ENCODE measurements at regions not wholly inside any gene's neighbourhood (a gene's known extent, or its start where the extent isn't known, plus 50 kb on each side); places are given as distances from the start of the nearest gene placed in this dataset.

- TF ChIP-seq CTCF (IDR thresholded peaks at IDR 0.05), result no peak
- H3K4me1 ChIP-seq, result no peaks in the 10 kb centered on the region
- H3K27ac ChIP-seq, result no peak overlapping the region
- intact Hi-C loops (cut with DNase I), result no loop called here
- no peak overlapping the region for H3K4me3 ChIP-seq
- DNase-seq (ENCODE audit: low spot score in 2 of 2), result no peak
- no peaks in the 10 kb centered on the region for H3K36me3 ChIP-seq
- H3K9me3 ChIP-seq, result no peaks in the 10 kb centered on the region
- no peaks in the 10 kb centered on the region for H3K27me3 ChIP-seq
These were observed 461.7 kb downstream of the RAPGEF2 start for GRCh38 chr4:159564615-159565014.

DNA sequence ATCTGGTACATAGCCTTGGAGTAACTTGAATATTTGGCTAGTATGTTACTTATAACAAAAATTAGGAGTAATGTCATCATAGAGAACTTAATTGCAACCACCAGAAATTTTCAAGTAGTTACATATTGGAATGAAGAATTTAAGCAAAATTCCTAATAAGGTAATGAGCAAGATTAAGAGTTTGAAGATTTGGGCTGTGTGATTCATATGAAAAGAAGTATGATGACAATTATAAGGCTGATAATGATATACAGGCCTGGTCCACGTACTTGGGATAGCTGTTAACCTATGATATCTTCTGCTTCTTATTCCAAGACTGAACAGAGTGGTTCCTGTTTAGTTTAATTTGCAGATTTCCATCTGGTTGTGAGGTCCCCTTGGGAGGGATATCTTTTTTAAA lies 463.9 kb downstream of the RAPGEF2 start:
- intact Hi-C loops (cut with DNase I), result no loop called here
- Histone ChIP-seq H3K27me3 (no peaks in the 10 kb centered on the region), H3K4me3 (no peak overlapping the region), H3K36me3 (no peaks in the 10 kb centered on the region), H3K9me3 (peaks cover 0 to 5% of the 10 kb centered on the region in 2 donors), H3K27ac (no peak overlapping the region), H3K4me1 (no peaks in the 10 kb centered on the region)
- DNase-seq (ENCODE audit: low spot score in 2 of 2), result no peak
- no peak for TF ChIP-seq CTCF (IDR thresholded peaks at IDR 0.05)

DNA sequence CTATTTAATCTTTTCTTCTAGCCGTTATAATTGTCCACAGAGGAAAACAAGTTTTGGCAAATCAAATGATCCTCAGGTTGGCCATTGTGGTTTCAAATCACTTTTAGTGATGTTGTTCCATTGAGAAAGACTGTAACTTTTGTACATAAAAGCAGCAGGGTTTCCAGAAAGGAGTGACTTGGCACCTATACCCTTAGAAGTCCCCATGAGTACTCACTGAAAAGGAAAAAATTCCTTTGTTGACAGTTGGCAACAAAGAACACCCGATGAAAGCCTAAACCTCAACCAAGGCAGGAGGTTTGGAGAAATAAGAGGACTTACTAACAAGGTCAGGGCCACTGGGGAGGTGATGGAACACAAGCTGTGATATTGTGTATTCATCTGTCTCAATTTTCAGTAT lies 474.4 kb downstream of the RAPGEF2 start:
- Histone ChIP-seq H3K27me3 (no peaks in the 10 kb centered on the region), H3K9me3 (no peaks in the 10 kb centered on the region), H3K4me1 (no peaks in the 10 kb centered on the region), H3K4me3 (no peak overlapping the region), H3K36me3 (no peaks in the 10 kb centered on the region), H3K27ac (no peak overlapping the region)
- TF ChIP-seq CTCF (IDR thresholded peaks at IDR 0.05), result no peak
- intact Hi-C loops (cut with DNase I), result no loop called here
- no peak for DNase-seq (ENCODE audit: low spot score in 2 of 2)

DNA sequence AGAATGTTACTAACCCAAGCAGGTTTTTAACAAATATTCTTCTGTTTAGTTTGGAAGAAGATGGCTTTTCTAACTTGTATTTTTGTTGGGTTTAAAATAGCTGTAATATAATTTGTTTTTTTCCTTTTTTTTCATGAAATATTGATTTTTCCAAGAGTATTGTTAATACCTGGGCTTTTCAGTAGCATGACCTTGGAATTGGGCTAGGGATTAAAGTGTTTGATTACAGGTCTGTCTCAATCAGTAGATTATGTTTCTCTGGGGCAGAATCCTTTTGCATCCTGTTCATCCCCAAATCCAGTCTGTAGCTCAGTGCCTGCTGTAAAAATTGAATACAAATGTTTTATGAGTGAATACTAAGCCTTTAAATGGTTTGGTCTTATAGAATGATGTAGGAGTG lies 479.8 kb downstream of the RAPGEF2 start:
- TF ChIP-seq CTCF (IDR thresholded peaks at IDR 0.05), result no peak

DNA sequence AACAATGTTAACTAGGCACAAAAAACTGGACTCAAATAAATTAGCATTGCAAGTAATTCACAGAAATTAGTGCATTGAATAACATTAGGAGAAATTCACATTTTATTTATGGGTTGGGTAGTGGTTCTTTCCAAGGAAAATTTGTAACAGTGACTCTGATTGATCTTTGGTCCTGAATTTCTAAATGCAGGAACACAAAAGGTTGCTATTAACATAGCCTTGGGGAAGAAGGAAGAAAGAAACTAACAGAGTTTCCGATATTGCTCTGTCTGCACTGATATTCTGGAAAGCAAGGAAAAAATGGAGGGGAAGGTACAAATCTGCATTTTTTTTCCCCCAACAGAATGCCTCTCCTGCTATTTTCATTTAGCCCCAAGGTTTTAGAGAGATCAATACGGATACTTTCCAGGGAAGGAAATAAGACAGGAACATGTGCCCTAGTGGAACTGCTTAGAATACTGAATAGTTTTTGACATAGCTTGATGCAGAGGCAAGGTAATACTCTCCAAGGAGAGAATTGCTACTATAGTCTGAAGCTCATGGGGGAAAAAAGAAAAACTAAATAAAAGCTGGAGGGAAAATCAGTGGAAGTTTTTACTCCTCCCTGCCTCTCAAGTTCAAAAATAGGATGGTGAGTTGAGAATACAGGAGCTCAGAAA lies 490.1 kb downstream of the RAPGEF2 start:
- intact Hi-C loops (cut with DNase I), result no loop called here
- H3K36me3 ChIP-seq, result no peaks in the 10 kb centered on the region
- DNase-seq (ENCODE audit: low spot score in 2 of 2), result no peak
- no peaks in the 10 kb centered on the region for H3K27me3 ChIP-seq
- no peaks in the 10 kb centered on the region for H3K9me3 ChIP-seq
- H3K27ac ChIP-seq, result no peak overlapping the region
- H3K4me1 ChIP-seq, result no peaks in the 10 kb centered on the region
- H3K4me3 ChIP-seq, result no peak overlapping the region
- TF ChIP-seq CTCF (IDR thresholded peaks at IDR 0.05), result no peak

More for the DNA sequence above, 479.8 kb downstream of the RAPGEF2 start:
- DNase-seq (ENCODE audit: low spot score in 2 of 2), result no peak
- intact Hi-C loops (cut with DNase I), result no loop called here
- no peaks in the 10 kb centered on the region for H3K4me1 ChIP-seq
- H3K4me3 ChIP-seq, result no peak overlapping the region
- no peak overlapping the region for H3K27ac ChIP-seq
- no peaks in the 10 kb centered on the region for H3K36me3 ChIP-seq
- H3K9me3 ChIP-seq, result no peaks in the 10 kb centered on the region
- H3K27me3 ChIP-seq, result no peaks in the 10 kb centered on the region

- Histone ChIP-seq H3K9me3 (no peaks in the 10 kb centered on the region), H3K4me1 (no peaks in the 10 kb centered on the region), H3K27me3 (no peaks in the 10 kb centered on the region), H3K27ac (no peak overlapping the region), H3K4me3 (no peak overlapping the region), H3K36me3 (no peaks in the 10 kb centered on the region)
- intact Hi-C loops (cut with DNase I), result no loop called here
- no peak for DNase-seq (ENCODE audit: low spot score in 2 of 2)
- no peak for TF ChIP-seq CTCF (IDR thresholded peaks at IDR 0.05)
These were observed 490.8 kb downstream of the RAPGEF2 start for GRCh38 chr4:159593681-159594080.

Measured in ascending aorta (tissue), 2 donors.